Ureter (tissue), 1 donor: ENCODE measurements at regions not wholly inside any gene's neighbourhood (a gene's known extent, or its start where the extent isn't known, plus 50 kb on each side); places are given as distances from the start of the nearest gene placed in this dataset.
"Not testable (repeated sequence)": the region's sequence is repeated elsewhere in the genome, so short reads cannot be mapped to it uniquely, and the experiment has no call there.

ENCODE experiments used
- DNase-seq: peaks from one replicate; pipeline ENCODE4 v3.0.0-alpha.2; 2020; ENCODE audit warnings: low spot score
- donor health status: DM: yes; HTN: yes; CAD: no.

GRCh38 chr3:115254492-115255196 lies 107.6 kb upstream of the ZBTB20 start:
- no peak for DNase-seq

GRCh38 chr3:115255197-115255585 lies 108.1 kb upstream of the ZBTB20 start:
- DNase-seq: no peak

GRCh38 chr3:115270849-115271248 lies 123.8 kb upstream of the ZBTB20 start:
- no peak for DNase-seq

GRCh38 chr3:115272036-115272824 lies 125.1 kb upstream of the ZBTB20 start:
- DNase-seq: no peak

- no peak for DNase-seq
These were observed 128.8 kb upstream of the ZBTB20 start for GRCh38 chr3:115275896-115276295.

- DNase-seq: no peak
These were observed 132.9 kb upstream of the ZBTB20 start for GRCh38 chr3:115279939-115280338.

- DNase-seq: no peak
These were observed 133.4 kb upstream of the ZBTB20 start for GRCh38 chr3:115280506-115280905.

GRCh38 chr3:115281697-115282675 lies 134.9 kb upstream of the ZBTB20 start:
- DNase-seq: no peak

- no peak for DNase-seq
These were observed 137.9 kb upstream of the ZBTB20 start for GRCh38 chr3:115284980-115285379.

GRCh38 chr3:115286529-115287197 lies 139.6 kb upstream of the ZBTB20 start:
- DNase-seq: no peak

- DNase-seq: no peak
These were observed 140.1 kb upstream of the ZBTB20 start for GRCh38 chr3:115287198-115287597.

GRCh38 chr3:115292131-115292530 lies 145.0 kb upstream of the ZBTB20 start:
- no peak for DNase-seq

GRCh38 chr3:115292677-115293165 lies 145.6 kb upstream of the ZBTB20 start:
- DNase-seq: no peak

- DNase-seq: no peak
These were observed 146.2 kb upstream of the ZBTB20 start for GRCh38 chr3:115293321-115293720.

GRCh38 chr3:115301364-115301860 lies 154.3 kb upstream of the ZBTB20 start:
- no peak for DNase-seq

GRCh38 chr3:115317953-115318352 lies 170.9 kb upstream of the ZBTB20 start:
- DNase-seq: not testable (repeated sequence)

- DNase-seq: no peak
These were observed 174.3 kb upstream of the ZBTB20 start for GRCh38 chr3:115321400-115321805.

- DNase-seq: no peak
These were observed 175.8 kb upstream of the ZBTB20 start for GRCh38 chr3:115322901-115323300.

- no peak for DNase-seq
These were observed 176.3 kb upstream of the ZBTB20 start for GRCh38 chr3:115323380-115323779.

- no peak for DNase-seq
These were observed 177.0 kb upstream of the ZBTB20 start for GRCh38 chr3:115324056-115324455.

- DNase-seq: no peak
These were observed 178.5 kb upstream of the ZBTB20 start for GRCh38 chr3:115325539-115325938.
